Gastrocnemius medialis (tissue), 4 donors: ENCODE measurements at regions not wholly inside any gene's neighbourhood (a gene's known extent, or its start where the extent isn't known, plus 50 kb on each side); places are given as distances from the start of the nearest gene placed in this dataset.

Experiments used
- ATAC-seq, 2 donors: fragments of 150-250 bp; one replicate each; pipeline ENCODE4 v1.9.1; 2016
- DNase-seq, 2 donors: peaks; one replicate each; pipeline ENCODE4 v3.0.0-alpha.2; 2019
- H3K27ac ChIP-seq, 4 donors: fragments of 200-600 bp; sonication (generic); 1 replicate in 1 of 4; 2 replicates in 3 of 4; pipeline ENCODE4 v1.5.1; 2016 to 2018; ENCODE audit warnings: mild to moderate bottlenecking in 2 of 4, moderate library complexity in 1 of 4
- H3K27me3 ChIP-seq, 3 donors: fragments of 200-600 bp; sonication (generic) in 2 of 3; 1 replicate in 1 of 3; 2 replicates in 2 of 3; pipeline versions ENCODE4 v1.5.1 to v1.6.0; 2016 to 2019; ENCODE audit warnings: mild to moderate bottlenecking in 1 of 3, moderate library complexity in 1 of 3
- H3K36me3 ChIP-seq, 2 donors: fragments of 200-600 bp; sonication (generic) in 1 of 2; one replicate each; pipeline ENCODE4 v1.5.1; 2017 to 2018
- H3K4me1 ChIP-seq, 2 donors: fragments of 200-600 bp; sonication (generic) in 1 of 2; one replicate each; pipeline ENCODE4 v1.5.1; 2016 to 2017; ENCODE audit warnings: mild to moderate bottlenecking in 2 of 2
- H3K4me3 ChIP-seq, 4 donors: fragments of 200-600 bp; sonication (generic) in 3 of 4; 1 replicate in 1 of 4; 2 replicates in 3 of 4; pipeline ENCODE4 v1.5.1; 2016 to 2019; ENCODE audit warnings: mild to moderate bottlenecking in 2 of 4
- H3K9me3 ChIP-seq, 3 donors: fragments of 200-600 bp; sonication (generic) in 2 of 3; 1 replicate in 1 of 3; 2 replicates in 2 of 3; pipeline ENCODE4 v1.5.1; 2016 to 2019
- POLR2A ChIP-seq, 2 donors: fragments of 450-650 bp; IDR thresholded peaks; one replicate each; pipeline ENCODE4 v1.6.1; 2017; ENCODE audit warnings: antibody characterized with exemption in 2 of 2, mild to moderate bottlenecking in 2 of 2, moderate library complexity in 2 of 2
- in situ Hi-C, 4 donors: fragments of 200-750 bp; cut with MboI; loops; one replicate each; pipeline versions ENCODE4 v1.15.0 to v1.8.0; 2017; ENCODE audit warnings: low sequenced_read_pairs in 4 of 4
- intact Hi-C: fragments of 100-400 bp; cut with DNase I; formaldehyde crosslinking; loops from one replicate; pipeline ENCODE4 v1.15.1; 2023; ENCODE audit warnings: low total_unique reads
- TF ChIP-seq, protein P1 (sequence below), 5 experiments: fragments of 450-650 bp in 3 of 5; fragments of 200-600 bp in 2 of 5; sonication (generic) in 2 of 5; IDR thresholded peaks in 4 of 5; conservative IDR thresholded peaks in 1 of 5; 1 replicate in 4 of 5; 2 replicates in 1 of 5; pipeline ENCODE4 v1.5.1; 2016 to 2019; ENCODE audit warnings: antibody characterized with exemption in 5 of 5, mild to moderate bottlenecking in 3 of 5, moderate library complexity in 3 of 5

DNA sequence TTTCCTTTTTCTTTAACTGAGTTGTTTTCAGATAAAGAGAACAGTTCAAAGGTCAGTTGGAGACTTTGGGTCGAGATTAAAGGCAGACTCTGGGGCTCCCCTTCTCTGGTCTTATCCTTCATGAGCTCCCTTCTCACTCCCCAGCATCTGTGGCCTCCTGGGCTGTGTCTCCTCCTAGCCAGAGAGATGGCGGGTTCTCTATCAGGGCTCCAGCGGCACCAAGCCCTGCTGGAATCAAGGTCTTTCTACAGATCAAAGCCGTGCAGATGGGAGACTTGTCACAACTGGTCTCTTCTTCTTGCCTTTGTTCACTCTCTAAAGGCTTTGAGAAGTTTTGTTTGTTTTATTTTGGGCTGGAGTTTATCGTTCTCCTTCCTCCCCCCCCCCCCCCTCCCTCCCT lies 373.7 kb upstream of the C1orf174 start:
- Histone ChIP-seq H3K4me3 (no peak overlapping the region), H3K27me3 (peaks cover 0 to 4% (median 0%) of the 10 kb centered on the region in 3 donors), H3K4me1 (no peaks in the 10 kb centered on the region), H3K9me3 (no peaks in the 10 kb centered on the region), H3K36me3 (no peaks in the 10 kb centered on the region), H3K27ac (no peak overlapping the region)
- no peak for ATAC-seq
- in situ Hi-C loops = no loop called here
- DNase-seq = no peak
- intact Hi-C loops = no loop called here
- TF ChIP-seq, protein P1, sequence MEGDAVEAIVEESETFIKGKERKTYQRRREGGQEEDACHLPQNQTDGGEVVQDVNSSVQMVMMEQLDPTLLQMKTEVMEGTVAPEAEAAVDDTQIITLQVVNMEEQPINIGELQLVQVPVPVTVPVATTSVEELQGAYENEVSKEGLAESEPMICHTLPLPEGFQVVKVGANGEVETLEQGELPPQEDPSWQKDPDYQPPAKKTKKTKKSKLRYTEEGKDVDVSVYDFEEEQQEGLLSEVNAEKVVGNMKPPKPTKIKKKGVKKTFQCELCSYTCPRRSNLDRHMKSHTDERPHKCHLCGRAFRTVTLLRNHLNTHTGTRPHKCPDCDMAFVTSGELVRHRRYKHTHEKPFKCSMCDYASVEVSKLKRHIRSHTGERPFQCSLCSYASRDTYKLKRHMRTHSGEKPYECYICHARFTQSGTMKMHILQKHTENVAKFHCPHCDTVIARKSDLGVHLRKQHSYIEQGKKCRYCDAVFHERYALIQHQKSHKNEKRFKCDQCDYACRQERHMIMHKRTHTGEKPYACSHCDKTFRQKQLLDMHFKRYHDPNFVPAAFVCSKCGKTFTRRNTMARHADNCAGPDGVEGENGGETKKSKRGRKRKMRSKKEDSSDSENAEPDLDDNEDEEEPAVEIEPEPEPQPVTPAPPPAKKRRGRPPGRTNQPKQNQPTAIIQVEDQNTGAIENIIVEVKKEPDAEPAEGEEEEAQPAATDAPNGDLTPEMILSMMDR (IDR thresholded peaks at IDR 0.05 in 4 of 5, conservative IDR thresholded peaks at IDR 0.05 in 1 of 5) = no peak
- no peak for TF ChIP-seq POLR2A (IDR thresholded peaks at IDR 0.05)

DNA sequence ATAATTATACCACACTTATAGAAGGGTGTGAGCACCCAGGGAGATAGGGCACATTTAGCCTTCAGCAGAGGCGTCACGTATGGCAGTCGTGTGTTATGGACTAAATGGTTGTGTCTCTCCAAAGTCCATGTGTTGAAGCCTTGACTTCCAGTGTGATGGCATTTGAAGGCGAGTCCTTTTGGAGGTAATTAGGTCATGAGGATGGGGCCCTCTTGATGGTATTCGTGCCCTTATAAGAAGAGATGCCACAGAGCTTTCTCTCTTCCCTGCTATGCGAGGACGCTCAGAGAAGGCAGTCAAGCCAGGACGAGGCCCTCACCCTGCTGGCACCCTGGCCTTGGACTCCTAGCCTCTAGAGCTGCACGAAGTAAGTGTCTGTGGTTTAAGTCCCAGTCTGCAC lies 375.0 kb upstream of the C1orf174 start:
- intact Hi-C loops = no loop called here
- Histone ChIP-seq H3K4me3 (no peak overlapping the region), H3K36me3 (no peaks in the 10 kb centered on the region), H3K27ac (no peak overlapping the region), H3K4me1 (no peaks in the 10 kb centered on the region), H3K27me3 (peaks cover 0 to 4% (median 0%) of the 10 kb centered on the region in 3 donors), H3K9me3 (no peaks in the 10 kb centered on the region)
- ATAC-seq (no peak), DNase-seq (no peak)
- TF ChIP-seq, protein P1 (IDR thresholded peaks at IDR 0.05 in 4 of 5, conservative IDR thresholded peaks at IDR 0.05 in 1 of 5) = no peak
- no peak for TF ChIP-seq POLR2A (IDR thresholded peaks at IDR 0.05)
- in situ Hi-C loops = no loop called here

DNA sequence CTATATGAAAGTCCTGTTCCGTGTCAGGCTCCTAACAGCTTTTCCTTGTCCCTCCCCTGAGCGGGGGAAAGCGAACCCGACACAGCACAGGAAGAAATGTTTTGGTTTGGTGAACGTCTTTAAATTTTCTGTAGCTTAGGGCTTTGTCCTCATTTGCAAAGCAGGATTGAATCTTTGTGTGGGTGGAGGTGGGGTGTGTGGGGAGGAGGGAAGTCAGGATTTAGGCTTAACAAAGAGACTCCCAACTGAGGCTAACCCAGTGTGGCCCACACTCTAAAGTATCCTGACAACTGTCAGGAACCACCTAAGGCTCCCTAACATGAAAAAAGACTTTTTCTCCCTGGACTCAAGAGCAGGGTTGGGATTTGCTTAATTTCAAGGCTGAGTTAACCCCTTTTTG lies 376.2 kb upstream of the C1orf174 start:
- DNase-seq (no peak), ATAC-seq (no peak)
- Histone ChIP-seq H3K9me3 (no peaks in the 10 kb centered on the region), H3K4me3 (no peak overlapping the region), H3K4me1 (no peaks in the 10 kb centered on the region), H3K27me3 (peaks cover 0 to 4% (median 0%) of the 10 kb centered on the region in 3 donors), H3K36me3 (no peaks in the 10 kb centered on the region), H3K27ac (no peak overlapping the region)
- intact Hi-C loops (no loop called here), in situ Hi-C loops (no loop called here)
- no peak for TF ChIP-seq POLR2A (IDR thresholded peaks at IDR 0.05)
- TF ChIP-seq, protein P1 (IDR thresholded peaks at IDR 0.05 in 4 of 5, conservative IDR thresholded peaks at IDR 0.05 in 1 of 5) = no peak

DNA sequence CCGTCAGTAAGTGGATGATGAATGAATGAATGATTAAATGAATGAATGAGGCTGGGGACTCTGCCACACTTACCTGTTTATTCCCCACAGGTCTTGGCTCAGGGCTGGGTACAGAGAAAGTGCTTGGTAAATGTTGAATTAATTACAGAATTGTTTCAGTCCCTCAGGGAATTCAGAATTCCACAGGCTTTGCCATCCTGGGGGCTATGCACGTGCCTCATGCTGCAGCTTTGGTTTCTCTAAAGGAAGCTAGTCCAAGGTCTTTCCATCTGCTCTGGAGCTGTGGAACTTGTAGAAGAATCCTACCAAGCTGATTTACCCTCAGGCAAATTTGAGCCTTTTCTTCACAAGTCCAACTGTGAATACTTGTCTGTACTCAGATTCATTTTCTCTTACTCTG lies 376.8 kb upstream of the AJAP1 start:
- TF ChIP-seq POLR2A (IDR thresholded peaks at IDR 0.05) = no peak
- TF ChIP-seq, protein P1 (IDR thresholded peaks at IDR 0.05 in 4 of 5, conservative IDR thresholded peaks at IDR 0.05 in 1 of 5) = no peak
- H3K9me3 ChIP-seq = no peaks in the 10 kb centered on the region
- H3K4me3 ChIP-seq = no peak overlapping the region
- H3K36me3 ChIP-seq = no peaks in the 10 kb centered on the region
- in situ Hi-C loops (no loop called here), intact Hi-C loops (no loop called here)
- peaks cover 0 to 4% (median 0%) of the 10 kb centered on the region in 3 donors for H3K27me3 ChIP-seq
- no peak for DNase-seq
- no peaks in the 10 kb centered on the region for H3K4me1 ChIP-seq
- no peak for ATAC-seq
- no peak overlapping the region for H3K27ac ChIP-seq

DNA sequence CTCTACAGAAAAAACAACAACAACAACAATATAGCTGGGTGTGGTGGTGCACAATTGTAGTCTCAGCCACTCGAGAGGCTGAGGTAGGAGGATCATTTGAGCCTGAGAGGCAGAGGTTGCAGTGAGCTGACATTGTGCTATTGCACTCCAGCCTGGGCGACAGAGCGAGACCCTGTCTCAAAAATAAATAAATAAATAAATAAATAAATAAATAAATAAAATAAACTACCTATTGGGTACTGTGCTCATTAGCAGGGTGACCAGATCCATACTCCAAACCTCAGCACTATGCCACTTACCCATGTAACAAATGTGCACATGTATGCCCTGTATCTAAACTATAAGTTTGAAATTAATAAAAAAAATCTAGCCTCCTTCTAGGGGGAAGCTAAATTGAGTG lies 369.4 kb upstream of the AJAP1 start:
- ATAC-seq = no peak
- H3K4me3 ChIP-seq = no peak overlapping the region
- H3K27ac ChIP-seq = no peak overlapping the region
- no peaks in the 10 kb centered on the region for H3K4me1 ChIP-seq
- no peak for TF ChIP-seq POLR2A (IDR thresholded peaks at IDR 0.05)
- TF ChIP-seq, protein P1 (IDR thresholded peaks at IDR 0.05 in 4 of 5, conservative IDR thresholded peaks at IDR 0.05 in 1 of 5) = no peak
- H3K9me3 ChIP-seq = no peaks in the 10 kb centered on the region
- no peaks in the 10 kb centered on the region for H3K36me3 ChIP-seq
- DNase-seq = no peak
- intact Hi-C loops (no loop called here), in situ Hi-C loops (no loop called here)
- H3K27me3 ChIP-seq = no peaks in the 10 kb centered on the region
